Cerebellar nuclear complex (tissue), 1 donor: ENCODE measurements at regions not wholly inside any gene's neighbourhood (a gene's known extent, or its start where the extent isn't known, plus 50 kb on each side); places are given as distances from the start of the nearest gene placed in this dataset.
A peak's percentile ranks its signal among the peaks of the same experiment; 100 is the strongest.

Source experiments
- DNase-seq, 2 experiments: peaks; one replicate each; lab custom pipeline; 2025; lab: John Stamatoyannopoulos, UW

- DNase-seq: no peak
Observed at GRCh38 chr5:168014433-168015123, 276.9 kb upstream of the WWC1 start.

GRCh38 chr5:168015506-168015905 lies 275.9 kb upstream of the WWC1 start:
- DNase-seq: no peak

GRCh38 chr5:168017313-168017712 lies 274.1 kb upstream of the WWC1 start:
- no peak for DNase-seq

GRCh38 chr5:168019143-168019542 lies 272.3 kb upstream of the WWC1 start:
- DNase-seq: no peak

GRCh38 chr5:168020542-168021294 lies 270.7 kb upstream of the WWC1 start:
- no peak for DNase-seq

GRCh38 chr5:168022446-168023169 lies 268.8 kb upstream of the WWC1 start:
- no peak for DNase-seq

GRCh38 chr5:168023191-168023590 lies 268.3 kb upstream of the WWC1 start:
- peak in 1 of 2 experiments; percentile 6 for DNase-seq

GRCh38 chr5:168024306-168024705 lies 267.1 kb upstream of the WWC1 start:
- DNase-seq: no peak

GRCh38 chr5:168027007-168027406 lies 264.4 kb upstream of the WWC1 start:
- no peak for DNase-seq

GRCh38 chr5:168030912-168031311 lies 260.5 kb upstream of the WWC1 start:
- DNase-seq: no peak

GRCh38 chr5:168031614-168032013 lies 259.8 kb upstream of the WWC1 start:
- no peak for DNase-seq

GRCh38 chr5:168039039-168039438 lies 252.4 kb upstream of the WWC1 start:
- DNase-seq: no peak

- no peak for DNase-seq
Observed at GRCh38 chr5:168039566-168040248, 251.7 kb upstream of the WWC1 start.

GRCh38 chr5:168041583-168041982 lies 249.9 kb upstream of the WWC1 start:
- no peak for DNase-seq

GRCh38 chr5:168042284-168043068 lies 249.0 kb upstream of the WWC1 start:
- DNase-seq: no peak

- no peak for DNase-seq
Observed at GRCh38 chr5:168046163-168046562, 245.3 kb upstream of the WWC1 start.

GRCh38 chr5:168047043-168047668 lies 244.3 kb upstream of the WWC1 start:
- DNase-seq: no peak

- DNase-seq: no peak
Observed at GRCh38 chr5:168047669-168048111, 243.8 kb upstream of the WWC1 start.

GRCh38 chr5:168048486-168048885 lies 243.0 kb upstream of the WWC1 start:
- no peak for DNase-seq

GRCh38 chr5:168052686-168053085 lies 238.8 kb upstream of the WWC1 start:
- DNase-seq: no peak

- DNase-seq: no peak
Observed at GRCh38 chr5:168054091-168054490, 237.4 kb upstream of the WWC1 start.
